ENCODE measurements at regions not wholly inside any gene's neighbourhood (a gene's known extent, or its start where the extent isn't known, plus 50 kb on each side); places are given as distances from the start of the nearest gene placed in this dataset.
"Not testable (repeated sequence)": the region's sequence is repeated elsewhere in the genome, so short reads cannot be mapped to it uniquely, and the experiment has no call there.

DNA sequence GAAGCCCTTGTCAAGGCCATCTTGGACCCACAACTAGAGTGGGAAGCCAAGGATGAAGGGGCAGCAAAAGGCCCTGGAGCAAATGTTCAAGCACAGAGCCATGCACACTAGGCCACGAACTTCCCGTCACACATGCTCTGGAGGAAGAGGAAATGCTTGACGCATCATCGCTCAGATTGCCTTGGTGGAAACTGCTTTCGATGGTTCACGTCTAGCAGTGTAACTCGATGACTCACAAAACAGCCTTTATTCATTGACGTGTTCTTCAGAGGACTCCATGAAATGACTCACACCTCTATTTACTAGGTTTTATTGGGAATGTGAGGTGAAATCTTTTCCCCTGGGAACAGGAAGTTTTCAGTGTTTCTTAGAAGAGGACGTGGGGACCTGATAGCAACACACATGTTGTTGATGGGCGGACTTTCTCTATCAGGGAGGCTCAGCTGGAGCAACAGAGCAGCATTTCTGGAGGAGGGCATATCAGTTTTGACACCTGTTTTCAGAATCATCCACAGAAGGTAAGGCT, 79.8 kb upstream of the FLT1 start:
- Histone ChIP-seq H3K4me3 (ENCODE audit: low read length in 2 of 2) (no peak overlapping the region), H3K36me3 (ENCODE audit: insufficient read depth, low read length) (no peaks in the 10 kb centered on the region), H3K27me3 (ENCODE audit: insufficient read depth, low read length) (no peaks in the 10 kb centered on the region), H3K9me3 (ENCODE audit: control insufficient read depth in 1 of 2, low read length in 2 of 2) (no peaks in the 10 kb centered on the region), H3K4me1 (ENCODE audit: insufficient read depth, low read length) (no peaks in the 10 kb centered on the region), H3K27ac (ENCODE audit: low read depth, low read length) (no peak overlapping the region)
- CTCF ChIA-PET (ENCODE audit: partially characterized antibody): no interaction called here
- H3K4me1 Mint-ChIP-seq: peaks cover 0 to 1% (median 0%) of the 10 kb centered on the region in 4 donors
- no peaks in the 10 kb centered on the region for H3K9me3 Mint-ChIP-seq
- H3K27me3 Mint-ChIP-seq: peaks cover 3% of the 10 kb centered on the region in 2 donors
- intact Hi-C loops (cut with micrococcal nuclease): no loop called here
- POLR2A ChIA-PET (ENCODE audit: partially characterized antibody): no interaction called here
- DNase-seq: no peak
- H3K36me3 Mint-ChIP-seq: no peaks in the 10 kb centered on the region
- H3K27ac Mint-ChIP-seq: no peak overlapping the region
- H3K4me3 Mint-ChIP-seq: no peak overlapping the region

DNA sequence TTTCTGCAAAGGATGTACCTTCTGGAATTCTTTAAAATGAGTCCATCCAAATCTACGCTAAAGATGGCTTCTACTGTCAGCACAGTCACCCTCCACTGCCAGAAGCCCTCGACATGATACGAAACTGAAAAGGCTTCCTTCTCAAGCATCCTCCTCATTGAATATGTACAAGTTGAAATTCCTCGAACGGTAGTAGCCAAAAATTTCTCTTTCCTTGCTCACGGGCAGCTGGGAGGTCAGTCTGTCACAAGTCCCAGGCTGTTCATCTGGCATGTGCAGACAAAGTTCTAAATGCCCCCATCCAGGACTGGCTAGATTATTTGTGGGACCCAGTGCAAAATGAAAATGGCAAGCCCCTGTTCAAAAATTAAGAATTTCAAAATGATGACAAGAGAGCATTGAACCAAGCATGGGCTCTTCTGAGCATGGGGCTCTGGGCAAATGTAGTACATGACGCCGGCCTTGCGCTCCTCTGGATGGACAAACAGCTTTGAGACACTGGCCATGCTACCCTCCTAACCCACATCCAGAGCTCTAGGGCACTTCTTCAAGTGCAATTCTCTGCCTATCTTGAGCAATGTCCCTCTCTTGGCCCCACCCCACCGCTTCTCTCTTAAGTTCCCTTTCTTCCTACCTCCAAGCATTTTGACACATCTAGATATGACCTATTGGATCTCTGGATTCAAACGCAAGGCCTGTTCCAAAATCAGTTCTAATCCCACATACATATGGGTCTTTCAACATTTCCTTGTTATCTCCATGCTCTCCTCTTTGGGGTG, 78.9 kb upstream of the FLT1 start:
- DNase-seq: no peak
- ChIA-PET CTCF (ENCODE audit: partially characterized antibody) (no interaction called here), POLR2A (ENCODE audit: partially characterized antibody) (no interaction called here)
- Histone ChIP-seq H3K27me3 (ENCODE audit: insufficient read depth, low read length) (no peaks in the 10 kb centered on the region), H3K4me3 (ENCODE audit: low read length in 2 of 2) (no peak overlapping the region), H3K36me3 (ENCODE audit: insufficient read depth, low read length) (no peaks in the 10 kb centered on the region), H3K9me3 (ENCODE audit: control insufficient read depth in 1 of 2, low read length in 2 of 2) (no peaks in the 10 kb centered on the region), H3K27ac (ENCODE audit: low read depth, low read length) (no peak overlapping the region), H3K4me1 (ENCODE audit: insufficient read depth, low read length) (no peaks in the 10 kb centered on the region)
- intact Hi-C loops (cut with micrococcal nuclease): no loop called here
- no peaks in the 10 kb centered on the region for H3K36me3 Mint-ChIP-seq
- H3K27ac Mint-ChIP-seq: no peak overlapping the region
- H3K4me3 Mint-ChIP-seq: no peak overlapping the region
- peaks cover 0 to 1% (median 0%) of the 10 kb centered on the region in 4 donors for H3K4me1 Mint-ChIP-seq
- H3K9me3 Mint-ChIP-seq: peaks cover 0 to 2% (median 0%) of the 10 kb centered on the region in 8 donors
- peaks cover 3 to 4% of the 10 kb centered on the region in 2 donors for H3K27me3 Mint-ChIP-seq

DNA sequence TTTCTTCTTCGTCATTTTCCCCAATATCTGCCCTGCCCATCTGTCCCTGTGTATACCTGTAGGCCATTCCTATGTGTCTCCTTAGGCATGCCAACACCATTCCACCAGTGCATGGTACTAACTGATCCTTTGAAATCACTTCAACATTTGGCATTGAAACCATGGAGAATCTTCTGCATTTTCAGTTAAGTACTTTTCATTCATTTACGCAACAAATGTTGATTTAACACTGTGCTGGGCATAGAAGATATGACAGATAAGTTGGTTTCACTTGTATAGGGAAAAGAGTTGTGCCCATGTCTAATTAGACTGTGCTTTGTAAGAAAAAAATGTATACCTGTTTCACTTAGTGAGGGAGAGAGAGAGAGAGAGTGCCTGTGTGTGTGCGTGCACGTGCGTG, 77.9 kb upstream of the FLT1 start:
- intact Hi-C loops (cut with micrococcal nuclease): no loop called here
- no peaks in the 10 kb centered on the region for H3K36me3 Mint-ChIP-seq
- ChIA-PET POLR2A (ENCODE audit: partially characterized antibody) (no interaction called here), CTCF (ENCODE audit: partially characterized antibody) (no interaction called here)
- H3K27ac Mint-ChIP-seq: no peak overlapping the region
- H3K27me3 ChIP-seq (ENCODE audit: insufficient read depth, low read length): no peaks in the 10 kb centered on the region
- DNase-seq: no peak
- H3K27ac ChIP-seq (ENCODE audit: low read depth, low read length): no peak overlapping the region
- peaks cover 3 to 4% of the 10 kb centered on the region in 2 donors for H3K27me3 Mint-ChIP-seq
- H3K4me3 ChIP-seq (ENCODE audit: low read length in 2 of 2): no peak overlapping the region
- no peaks in the 10 kb centered on the region for H3K36me3 ChIP-seq (ENCODE audit: insufficient read depth, low read length)
- peaks cover 0 to 3% (median 0%) of the 10 kb centered on the region in 8 donors for H3K9me3 Mint-ChIP-seq
- no peak overlapping the region for H3K4me3 Mint-ChIP-seq
- no peaks in the 10 kb centered on the region for H3K9me3 ChIP-seq (ENCODE audit: control insufficient read depth in 1 of 2, low read length in 2 of 2)
- H3K4me1 Mint-ChIP-seq: peaks cover 0 to 1% (median 0%) of the 10 kb centered on the region in 4 donors
- no peaks in the 10 kb centered on the region for H3K4me1 ChIP-seq (ENCODE audit: insufficient read depth, low read length)

DNA sequence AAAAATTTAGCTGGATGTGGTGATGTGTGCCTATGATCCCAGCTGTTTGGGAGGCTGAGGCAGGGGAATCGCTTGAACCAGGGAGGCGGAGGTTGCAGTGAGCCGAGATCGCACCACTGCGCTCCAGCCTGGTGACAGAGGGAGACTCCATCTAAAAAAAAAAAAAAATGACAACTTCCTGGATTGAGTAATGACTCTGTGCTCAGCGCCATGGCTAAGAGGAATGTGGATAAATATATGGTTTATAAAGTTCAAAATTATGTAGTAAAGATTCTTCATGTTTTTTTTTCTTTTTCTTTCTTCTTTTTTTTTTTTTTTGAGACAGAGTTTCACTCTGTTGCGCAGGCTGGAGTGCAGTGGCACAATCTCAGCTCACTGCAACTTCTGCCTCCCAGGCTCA, 75.4 kb upstream of the FLT1 start:
- H3K27me3 ChIP-seq (ENCODE audit: insufficient read depth, low read length); DNase-seq; H3K4me1 ChIP-seq (ENCODE audit: insufficient read depth, low read length); H3K9me3 Mint-ChIP-seq; H3K27ac ChIP-seq (ENCODE audit: low read depth, low read length); POLR2A ChIA-PET (ENCODE audit: partially characterized antibody); H3K4me3 Mint-ChIP-seq; H3K9me3 ChIP-seq (ENCODE audit: control insufficient read depth in 1 of 2, low read length in 2 of 2); H3K4me1 Mint-ChIP-seq; H3K27me3 Mint-ChIP-seq; intact Hi-C loops (cut with micrococcal nuclease); H3K27ac Mint-ChIP-seq; CTCF ChIA-PET (ENCODE audit: partially characterized antibody); H3K4me3 ChIP-seq (ENCODE audit: low read length in 2 of 2); H3K36me3 Mint-ChIP-seq; H3K36me3 ChIP-seq (ENCODE audit: insufficient read depth, low read length): not testable (repeated sequence)

DNA sequence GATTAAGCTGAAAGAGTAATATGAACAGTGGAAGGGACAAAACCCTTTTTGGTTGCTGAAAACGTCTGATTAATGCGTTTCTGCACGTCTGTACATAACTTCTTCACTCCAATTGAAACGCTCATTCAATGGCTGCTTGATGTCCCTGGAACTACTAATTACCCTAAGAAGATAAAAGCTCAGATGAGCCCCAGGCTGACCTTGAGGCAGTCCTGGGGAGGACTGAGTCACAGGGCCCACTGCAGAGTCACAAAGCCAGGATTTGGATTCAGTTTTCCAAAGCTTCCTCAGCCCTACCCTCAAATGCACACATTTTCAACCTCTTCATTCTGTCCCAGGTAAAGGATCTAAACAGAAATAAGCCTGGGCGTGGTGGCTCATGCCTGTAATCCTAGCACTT, 75.0 kb upstream of the FLT1 start:
- POLR2A ChIA-PET (ENCODE audit: partially characterized antibody): no interaction called here

DNA sequence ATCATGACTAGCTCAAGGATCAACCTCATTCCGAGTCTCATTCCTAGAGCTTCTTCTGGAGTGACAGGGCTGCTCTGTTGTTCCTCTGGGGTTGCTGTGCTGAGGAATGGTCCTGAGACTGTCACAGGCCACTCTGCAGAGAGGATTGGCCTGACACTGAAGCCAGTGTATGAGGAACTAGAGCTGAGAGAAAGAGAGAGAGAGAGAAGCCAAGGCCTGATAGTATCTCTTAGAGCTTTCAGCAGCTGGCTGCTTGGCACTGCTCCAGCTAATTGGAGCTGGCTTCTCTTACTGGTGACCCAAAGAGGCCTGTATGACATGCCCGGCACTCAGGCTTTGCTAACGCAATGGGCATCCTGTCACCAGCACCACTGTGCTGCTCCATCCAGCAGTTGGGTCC, 73.4 kb upstream of the FLT1 start:
- Mint-ChIP-seq H3K27me3 (peaks cover 0 to 1% of the 10 kb centered on the region in 2 donors), H3K9me3 (peaks cover 0 to 3% (median 0%) of the 10 kb centered on the region in 8 donors), H3K4me1 (no peaks in the 10 kb centered on the region), H3K4me3 (no peak overlapping the region), H3K36me3 (no peaks in the 10 kb centered on the region), H3K27ac (no peak overlapping the region)
- DNase-seq: no peak
- no peak overlapping the region for H3K4me3 ChIP-seq (ENCODE audit: low read length in 2 of 2)
- H3K9me3 ChIP-seq (ENCODE audit: control insufficient read depth in 1 of 2, low read length in 2 of 2): no peaks in the 10 kb centered on the region
- ChIA-PET CTCF (ENCODE audit: partially characterized antibody) (no interaction called here), POLR2A (ENCODE audit: partially characterized antibody) (no interaction called here)
- no peaks in the 10 kb centered on the region for H3K36me3 ChIP-seq (ENCODE audit: insufficient read depth, low read length)
- no peaks in the 10 kb centered on the region for H3K27me3 ChIP-seq (ENCODE audit: insufficient read depth, low read length)
- intact Hi-C loops (cut with micrococcal nuclease): no loop called here
- H3K4me1 ChIP-seq (ENCODE audit: insufficient read depth, low read length): no peaks in the 10 kb centered on the region
- H3K27ac ChIP-seq (ENCODE audit: low read depth, low read length): no peak overlapping the region

More for the DNA sequence above, 75.0 kb upstream of the FLT1 start:
- H3K27me3 Mint-ChIP-seq: peaks cover 1 to 2% of the 10 kb centered on the region in 2 donors
- H3K4me1 ChIP-seq (ENCODE audit: insufficient read depth, low read length): no peaks in the 10 kb centered on the region
- intact Hi-C loops (cut with micrococcal nuclease): no loop called here
- no peaks in the 10 kb centered on the region for H3K27me3 ChIP-seq (ENCODE audit: insufficient read depth, low read length)
- no peaks in the 10 kb centered on the region for H3K36me3 ChIP-seq (ENCODE audit: insufficient read depth, low read length)
- H3K27ac Mint-ChIP-seq: no peak overlapping the region
- H3K4me1 Mint-ChIP-seq: peaks cover 0 to 1% (median 0%) of the 10 kb centered on the region in 4 donors
- peaks cover 0 to 3% (median 0%) of the 10 kb centered on the region in 8 donors for H3K9me3 Mint-ChIP-seq
- H3K4me3 Mint-ChIP-seq: no peak overlapping the region
- no peaks in the 10 kb centered on the region for H3K9me3 ChIP-seq (ENCODE audit: control insufficient read depth in 1 of 2, low read length in 2 of 2)
- CTCF ChIA-PET (ENCODE audit: partially characterized antibody): no interaction called here
- no peak overlapping the region for H3K4me3 ChIP-seq (ENCODE audit: low read length in 2 of 2)
- H3K36me3 Mint-ChIP-seq: no peaks in the 10 kb centered on the region
- no peak for DNase-seq
- H3K27ac ChIP-seq (ENCODE audit: low read depth, low read length): no peak overlapping the region

DNA sequence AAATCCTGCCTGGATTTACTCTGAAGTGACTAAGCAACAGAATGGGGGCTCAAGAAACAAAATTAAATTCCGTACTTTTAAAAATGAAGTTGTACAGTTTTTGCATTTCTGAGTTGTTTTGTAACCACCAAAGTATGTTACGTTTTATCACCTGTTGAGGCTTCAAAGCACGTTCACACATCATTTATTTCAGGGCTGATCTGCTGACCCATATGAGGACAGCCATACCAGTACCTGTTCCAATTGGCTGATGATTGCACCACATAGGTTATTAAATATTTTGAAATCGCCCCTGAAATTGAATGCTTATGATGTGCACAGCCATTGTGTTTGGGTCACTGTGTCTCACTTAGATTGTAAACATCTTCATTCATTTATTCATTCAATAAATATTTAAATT, 72.0 kb upstream of the FLT1 start:
- Mint-ChIP-seq H3K36me3 (no peaks in the 10 kb centered on the region), H3K4me3 (no peak overlapping the region), H3K9me3 (peaks cover 0 to 3% (median 0%) of the 10 kb centered on the region in 8 donors), H3K27me3 (peaks cover 0 to 1% of the 10 kb centered on the region in 2 donors), H3K27ac (no peak overlapping the region), H3K4me1 (no peaks in the 10 kb centered on the region)
- no peaks in the 10 kb centered on the region for H3K4me1 ChIP-seq (ENCODE audit: insufficient read depth, low read length)
- H3K9me3 ChIP-seq (ENCODE audit: control insufficient read depth in 1 of 2, low read length in 2 of 2): no peaks in the 10 kb centered on the region
- no peak overlapping the region for H3K27ac ChIP-seq (ENCODE audit: low read depth, low read length)
- no peak overlapping the region for H3K4me3 ChIP-seq (ENCODE audit: low read length in 2 of 2)
- ChIA-PET POLR2A (ENCODE audit: partially characterized antibody) (no interaction called here), CTCF (ENCODE audit: partially characterized antibody) (no interaction called here)
- no peaks in the 10 kb centered on the region for H3K27me3 ChIP-seq (ENCODE audit: insufficient read depth, low read length)
- DNase-seq: no peak
- intact Hi-C loops (cut with micrococcal nuclease): no loop called here
- no peaks in the 10 kb centered on the region for H3K36me3 ChIP-seq (ENCODE audit: insufficient read depth, low read length)

Measured in CD4-positive, alpha-beta memory T cell (primary cell).